ENCODE measurements at regions not wholly inside any gene's neighbourhood (a gene's known extent, or its start where the extent isn't known, plus 50 kb on each side); places are given as distances from the start of the nearest gene placed in this dataset.
"Not testable (repeated sequence)": the region's sequence is repeated elsewhere in the genome, so short reads cannot be mapped to it uniquely, and the experiment has no call there.

DNA sequence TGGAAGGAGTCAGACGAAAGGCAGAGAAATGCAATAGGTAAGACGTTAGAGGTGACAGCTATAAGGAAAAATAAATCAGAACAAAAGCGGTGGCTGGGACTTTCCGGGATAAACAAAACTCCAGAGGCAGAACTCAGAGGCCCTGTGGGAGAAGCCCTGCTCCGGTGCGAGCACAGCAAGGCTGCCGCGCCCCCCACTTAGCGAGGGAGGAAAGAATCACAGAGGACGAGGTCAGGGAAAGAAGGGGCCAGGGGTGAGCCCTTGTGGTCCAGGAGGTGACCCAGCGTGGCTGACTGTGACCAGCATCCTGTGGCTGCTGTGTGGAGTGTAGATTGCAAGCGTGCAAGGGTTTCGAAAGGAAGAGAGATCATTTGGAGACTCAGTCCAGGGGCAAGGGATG is 591.8 kb upstream of the ADARB2 start:
- DNase-seq (ENCODE audit: low spot score): no peak
- ChIA-PET POLR2A (ENCODE audit: low non-redundant PET) (no interaction called here), CTCF (no interaction called here)
- TF ChIP-seq, protein P1, sequence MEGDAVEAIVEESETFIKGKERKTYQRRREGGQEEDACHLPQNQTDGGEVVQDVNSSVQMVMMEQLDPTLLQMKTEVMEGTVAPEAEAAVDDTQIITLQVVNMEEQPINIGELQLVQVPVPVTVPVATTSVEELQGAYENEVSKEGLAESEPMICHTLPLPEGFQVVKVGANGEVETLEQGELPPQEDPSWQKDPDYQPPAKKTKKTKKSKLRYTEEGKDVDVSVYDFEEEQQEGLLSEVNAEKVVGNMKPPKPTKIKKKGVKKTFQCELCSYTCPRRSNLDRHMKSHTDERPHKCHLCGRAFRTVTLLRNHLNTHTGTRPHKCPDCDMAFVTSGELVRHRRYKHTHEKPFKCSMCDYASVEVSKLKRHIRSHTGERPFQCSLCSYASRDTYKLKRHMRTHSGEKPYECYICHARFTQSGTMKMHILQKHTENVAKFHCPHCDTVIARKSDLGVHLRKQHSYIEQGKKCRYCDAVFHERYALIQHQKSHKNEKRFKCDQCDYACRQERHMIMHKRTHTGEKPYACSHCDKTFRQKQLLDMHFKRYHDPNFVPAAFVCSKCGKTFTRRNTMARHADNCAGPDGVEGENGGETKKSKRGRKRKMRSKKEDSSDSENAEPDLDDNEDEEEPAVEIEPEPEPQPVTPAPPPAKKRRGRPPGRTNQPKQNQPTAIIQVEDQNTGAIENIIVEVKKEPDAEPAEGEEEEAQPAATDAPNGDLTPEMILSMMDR (conservative IDR thresholded peaks at IDR 0.05; ENCODE audit: low read depth): no peak
- H3K27ac ChIP-seq: no peak overlapping the region

GRCh38 chr10:2326411-2326810 is 589.1 kb upstream of the ADARB2 start:
- ChIA-PET CTCF (interaction anchor here (0.7 kb wide), 1 partner anchor 1215 kb away, joined by 3 read pairs; no protein-coding TSS in a partner anchor), POLR2A (ENCODE audit: low non-redundant PET) (no interaction called here)
- no peak for DNase-seq (ENCODE audit: low spot score)
- TF ChIP-seq, protein P1 (conservative IDR thresholded peaks at IDR 0.05; ENCODE audit: low read depth): no peak
- H3K27ac ChIP-seq: no peak overlapping the region

DNA sequence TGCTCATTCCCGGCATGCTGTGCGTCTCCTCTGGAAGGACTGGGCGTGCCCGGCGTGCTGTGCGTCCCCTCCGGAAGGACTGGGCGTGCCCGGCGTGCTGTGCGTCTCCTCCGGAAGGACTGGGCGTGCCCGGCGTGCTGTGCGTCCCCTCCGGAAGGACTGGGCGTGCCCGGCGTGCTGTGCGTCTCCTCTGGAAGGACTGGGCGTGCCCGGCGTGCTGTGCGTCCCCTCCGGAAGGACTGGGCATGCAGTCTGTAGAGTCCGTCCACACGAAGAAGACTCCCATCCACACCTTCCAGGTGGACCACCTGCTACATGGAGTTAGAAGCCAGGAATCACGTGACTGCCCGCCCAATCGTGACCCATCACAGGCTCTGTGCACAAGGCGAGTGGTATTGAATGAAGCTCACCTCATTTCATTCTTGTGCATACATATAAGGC is 577.7 kb upstream of the ADARB2 start:
- H3K27ac ChIP-seq; POLR2A ChIA-PET (ENCODE audit: low non-redundant PET); DNase-seq (ENCODE audit: low spot score); CTCF ChIA-PET: not testable (repeated sequence)

DNA sequence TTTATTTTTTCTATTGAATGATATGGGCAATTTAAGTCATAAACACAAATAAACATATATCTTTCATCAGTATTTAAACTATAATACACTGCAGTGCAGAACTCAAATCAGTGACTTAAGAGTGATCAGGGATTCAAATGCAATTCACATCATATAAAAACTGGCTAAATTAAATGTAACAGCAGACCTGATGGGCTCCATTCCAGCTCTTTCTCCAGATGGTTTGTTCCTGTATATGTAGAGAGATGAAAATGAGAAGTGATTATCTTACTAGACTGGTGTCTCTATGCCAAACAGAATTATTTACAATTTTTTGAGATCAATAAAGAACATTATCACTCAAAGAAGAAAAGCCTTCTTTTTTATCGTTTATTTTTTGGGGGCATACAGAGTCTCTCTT is 568.8 kb upstream of the ADARB2 start:
- no peak for DNase-seq (ENCODE audit: low spot score)
- ChIA-PET POLR2A (ENCODE audit: low non-redundant PET) (no interaction called here), CTCF (no interaction called here)
- no peak overlapping the region for H3K27ac ChIP-seq
- TF ChIP-seq, protein P1 (conservative IDR thresholded peaks at IDR 0.05; ENCODE audit: low read depth): no peak

GRCh38 chr10:2303169-2303568 is 565.8 kb upstream of the ADARB2 start:
- no peak overlapping the region for H3K27ac ChIP-seq
- TF ChIP-seq, protein P1 (conservative IDR thresholded peaks at IDR 0.05; ENCODE audit: low read depth): no peak
- DNase-seq (ENCODE audit: low spot score): no peak
- CTCF ChIA-PET: interaction anchor here (0.5 kb wide), 1 partner anchor 135 kb away, joined by 3 read pairs; no protein-coding TSS in a partner anchor
- POLR2A ChIA-PET (ENCODE audit: low non-redundant PET): no interaction called here

DNA sequence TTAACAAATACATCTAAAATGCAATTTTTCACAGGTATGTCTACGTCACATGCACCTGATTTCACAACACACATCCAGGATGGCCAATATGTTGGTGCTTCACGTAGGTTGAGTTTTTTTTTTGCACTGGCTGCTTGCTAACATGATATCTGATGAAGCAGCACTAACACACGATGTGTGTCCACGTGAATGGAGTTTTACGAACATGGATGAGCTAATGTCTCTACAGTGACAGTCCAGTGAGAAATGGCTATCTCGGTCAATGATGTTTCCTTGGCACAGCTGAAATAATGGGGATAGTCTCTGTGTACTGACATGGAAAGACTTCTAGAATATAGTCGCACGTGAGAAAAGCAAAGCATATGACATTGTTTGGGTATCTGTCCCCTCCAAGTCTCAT is 563.9 kb upstream of the ADARB2 start:
- ChIA-PET CTCF (interaction anchor here (0.6 kb wide), 1 partner anchor 180 kb away, joined by 3 read pairs; no protein-coding TSS in a partner anchor), POLR2A (ENCODE audit: low non-redundant PET) (no interaction called here)

DNA sequence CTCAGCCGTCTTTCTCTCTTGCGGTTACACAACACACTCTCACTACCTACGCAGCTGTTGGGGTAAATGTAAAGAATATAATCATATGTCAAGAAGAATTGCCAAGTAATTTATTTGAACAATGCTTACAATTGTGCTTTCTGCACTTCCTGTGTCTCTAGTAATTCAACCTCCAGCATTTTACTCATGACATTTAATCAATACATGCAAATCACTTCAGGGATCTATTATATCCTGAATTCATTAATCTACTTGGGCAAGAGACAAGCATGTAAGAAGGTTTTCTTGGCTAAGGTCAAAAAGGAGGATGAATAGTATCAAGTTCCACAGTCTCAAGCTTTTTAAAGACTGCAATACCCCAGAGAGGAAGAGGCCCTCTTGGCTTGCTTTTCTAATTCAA is 562.9 kb upstream of the ADARB2 start:
- CTCF ChIA-PET: no interaction called here
- POLR2A ChIA-PET (ENCODE audit: low non-redundant PET): no interaction called here
- H3K27ac ChIP-seq: no peak overlapping the region
- TF ChIP-seq, protein P1 (conservative IDR thresholded peaks at IDR 0.05; ENCODE audit: low read depth): no peak
- DNase-seq (ENCODE audit: low spot score): no peak

More for the DNA sequence above, 563.9 kb upstream of the ADARB2 start:
- DNase-seq (ENCODE audit: low spot score): no peak
- no peak overlapping the region for H3K27ac ChIP-seq
- TF ChIP-seq, protein P1 (conservative IDR thresholded peaks at IDR 0.05; ENCODE audit: low read depth): no peak
